Neural progenitor cell (in vitro differentiated cells): ENCODE measurements at regions not wholly inside any gene's neighbourhood (a gene's known extent, or its start where the extent isn't known, plus 50 kb on each side); places are given as distances from the start of the nearest gene placed in this dataset.
A peak's percentile ranks its signal among the peaks of the same experiment; 100 is the strongest.

Experiments used
- DNase-seq: peaks from one replicate; pipeline ENCODE4 v3.0.0-alpha.2; 2016; ENCODE audit warnings: low spot score
- H2AFZ ChIP-seq: fragments of 200-600 bp; sonication (generic); replicated peaks from 2 replicates; pipeline ENCODE4 v1.6.1; 2016; ENCODE audit warnings: antibody characterized with exemption
- H3F3A ChIP-seq: fragments of 200-600 bp; sonication (generic); 2 replicates; pipeline ENCODE4 v1.6.1; 2016; ENCODE audit warnings: antibody characterized with exemption, low read depth
- H3K27ac ChIP-seq: fragments of 200-600 bp; sonication (generic); 2 replicates; pipeline ENCODE4 v1.5.1; 2016; ENCODE audit warnings: mild to moderate bottlenecking
- H3K27me3 ChIP-seq: fragments of 200-600 bp; sonication (generic); 2 replicates; pipeline ENCODE4 v1.6.1; 2016; ENCODE audit warnings: mild to moderate bottlenecking, moderate library complexity
- H3K36me3 ChIP-seq: fragments of 200-600 bp; sonication (generic); 2 replicates; pipeline ENCODE4 v1.5.1; 2016
- H3K4me1 ChIP-seq: fragments of 200-600 bp; sonication (generic); 2 replicates; pipeline ENCODE4 v1.6.1; 2016; ENCODE audit warnings: mixed run types
- H3K4me2 ChIP-seq: fragments of 200-600 bp; sonication (generic); 2 replicates; pipeline ENCODE4 v1.6.1; 2016
- H3K4me3 ChIP-seq: fragments of 200-600 bp; sonication (generic); 2 replicates; pipeline ENCODE4 v1.5.1; 2016
- H3K79me2 ChIP-seq: fragments of 200-600 bp; sonication (generic); 2 replicates; pipeline ENCODE4 v1.6.1; 2016; ENCODE audit warnings: low read depth
- H3K9ac ChIP-seq: fragments of 200-600 bp; sonication (generic); 2 replicates; pipeline ENCODE4 v1.6.1; 2016
- H3K9me3 ChIP-seq: fragments of 200-600 bp; sonication (generic); 2 replicates; pipeline ENCODE4 v1.5.1; 2016; ENCODE audit warnings: low read depth
- H4K20me1 ChIP-seq: fragments of 200-600 bp; sonication (generic); 2 replicates; pipeline ENCODE4 v1.6.1; 2016; ENCODE audit warnings: low read depth
- H3K27ac Mint-ChIP-seq: 3 replicates; pipeline ENCODE4 v1.8.0; 2021; ENCODE audit warnings: mixed read lengths
- H3K27me3 Mint-ChIP-seq: 2 replicates; pipeline ENCODE4 v1.8.0; 2022; ENCODE audit warnings: low read depth, mild to moderate bottlenecking, inconsistent platforms, moderate library complexity, mixed read lengths; ENCODE audit not compliant: insufficient read depth
- H3K36me3 Mint-ChIP-seq: 3 replicates; pipeline ENCODE4 v1.8.0; 2021; ENCODE audit warnings: mixed read lengths
- H3K4me1 Mint-ChIP-seq: 3 replicates; pipeline ENCODE4 v1.8.0; 2021; ENCODE audit warnings: mixed read lengths
- H3K4me3 Mint-ChIP-seq: 3 replicates; pipeline ENCODE4 v1.8.0; 2021; ENCODE audit warnings: mild to moderate bottlenecking, moderate library complexity, mixed read lengths
- H3K9me3 Mint-ChIP-seq: 3 replicates; pipeline ENCODE4 v1.8.0; 2020; ENCODE audit warnings: mixed read lengths
- CTCF ChIP-seq: fragments of 200-600 bp; sonication (generic); IDR thresholded peaks from 2 replicates; pipeline ENCODE4 v1.5.1; 2017; ENCODE audit warnings: antibody characterized with exemption, mild to moderate bottlenecking
- EZH2 ChIP-seq: fragments of 200-600 bp; sonication (generic); IDR thresholded peaks from 2 replicates; pipeline ENCODE4 v1.6.1; 2017; ENCODE audit warnings: antibody characterized with exemption, mild to moderate bottlenecking, moderate library complexity
- EZH2phosphoT487 ChIP-seq: fragments of 200-600 bp; sonication (generic); IDR thresholded peaks from 2 replicates; pipeline ENCODE4 v1.6.1; 2017; ENCODE audit warnings: antibody characterized with exemption

DNA sequence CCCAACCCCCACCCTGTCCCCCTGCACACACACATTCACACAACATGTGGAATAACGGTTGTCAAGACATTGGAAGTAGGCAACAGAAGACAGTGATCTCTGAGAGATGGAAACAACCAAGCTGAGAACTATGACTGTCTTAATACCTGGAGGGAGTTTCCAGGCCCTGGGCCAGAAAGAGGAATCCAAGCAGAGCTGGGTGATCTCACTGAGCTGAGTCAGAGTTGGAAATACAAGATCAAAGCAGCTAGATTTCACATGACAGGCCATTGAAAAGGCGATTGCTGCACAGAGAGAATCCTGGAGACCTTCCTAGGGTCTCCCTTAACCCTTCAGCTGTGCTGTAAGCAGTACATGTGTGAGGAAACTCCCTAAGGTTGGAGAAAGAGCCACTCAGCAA lies 165.8 kb upstream of the PRSS1 start:
- Histone ChIP-seq H3K9me3 (no peaks in the 10 kb centered on the region), H3K4me1 (peaks cover 10% of the 10 kb centered on the region), H3K27ac (no peak overlapping the region), H3K27me3 (no peaks in the 10 kb centered on the region), H3K79me2 (no peaks in the 10 kb centered on the region), H3K4me3 (no peak overlapping the region), H2AFZ (peak overlapping the region; percentile 80), H3K9ac (no peak overlapping the region), H3K4me2 (no peak overlapping the region), H4K20me1 (no peaks in the 10 kb centered on the region), H3F3A (no peaks in the 10 kb centered on the region), H3K36me3 (no peaks in the 10 kb centered on the region)
- Mint-ChIP-seq H3K36me3 (no peaks in the 10 kb centered on the region), H3K4me3 (no peak overlapping the region), H3K27ac (no peak overlapping the region), H3K9me3 (no peaks in the 10 kb centered on the region), H3K27me3 (peaks cover 2% of the 10 kb centered on the region), H3K4me1 (peaks cover 11% of the 10 kb centered on the region)
- DNase-seq, result peak; percentile 7
- no peak for TF ChIP-seq EZH2phosphoT487
- TF ChIP-seq CTCF, result no peak
- TF ChIP-seq EZH2, result no peak

DNA sequence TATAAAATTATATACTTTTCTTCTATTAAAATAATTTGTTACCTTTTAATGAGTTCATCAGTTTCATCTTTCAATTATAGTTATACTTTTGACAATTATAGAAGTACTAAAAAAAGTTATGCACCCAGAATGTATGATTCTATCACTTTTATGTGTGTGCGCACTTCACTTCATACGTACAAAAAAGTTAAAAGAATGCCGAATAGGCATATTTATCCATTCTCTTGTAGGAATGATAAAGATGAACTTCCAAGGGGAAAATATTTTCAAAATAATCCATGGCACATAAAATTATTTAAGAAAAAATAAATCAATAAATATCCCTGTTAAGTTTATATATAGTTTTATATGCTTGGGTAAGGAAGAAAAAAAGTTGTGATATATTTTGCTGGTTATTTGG lies 166.9 kb upstream of the PRSS1 start:
- Histone ChIP-seq H4K20me1 (no peaks in the 10 kb centered on the region), H3K27ac (no peak overlapping the region), H3K27me3 (no peaks in the 10 kb centered on the region), H3K4me3 (no peak overlapping the region), H3K9ac (no peak overlapping the region), H2AFZ (no peak overlapping the region), H3F3A (no peaks in the 10 kb centered on the region), H3K4me1 (peaks cover 10% of the 10 kb centered on the region), H3K79me2 (no peaks in the 10 kb centered on the region), H3K36me3 (no peaks in the 10 kb centered on the region), H3K9me3 (no peaks in the 10 kb centered on the region), H3K4me2 (no peak overlapping the region)
- H3K4me1 Mint-ChIP-seq, result peaks cover 11% of the 10 kb centered on the region
- TF ChIP-seq EZH2phosphoT487, result no peak
- no peak for TF ChIP-seq CTCF
- TF ChIP-seq EZH2, result no peak
- H3K4me3 Mint-ChIP-seq, result no peak overlapping the region
- peaks cover 2% of the 10 kb centered on the region for H3K27me3 Mint-ChIP-seq
- no peak for DNase-seq
- no peak overlapping the region for H3K27ac Mint-ChIP-seq
- no peaks in the 10 kb centered on the region for H3K36me3 Mint-ChIP-seq
- no peaks in the 10 kb centered on the region for H3K9me3 Mint-ChIP-seq

- H3K9me3 Mint-ChIP-seq, result no peaks in the 10 kb centered on the region
Observed at GRCh38 chr7:142581341-142581740, 167.9 kb upstream of the PRSS1 start.

More at GRCh38 chr7:142581341-142581740, 167.9 kb upstream of the PRSS1 start:
- Histone ChIP-seq H3K4me2 (no peak overlapping the region), H3K36me3 (no peaks in the 10 kb centered on the region), H3F3A (no peaks in the 10 kb centered on the region), H3K27ac (no peak overlapping the region), H3K9me3 (no peaks in the 10 kb centered on the region), H3K4me1 (peaks cover 10% of the 10 kb centered on the region), H4K20me1 (no peaks in the 10 kb centered on the region), H2AFZ (peak overlapping the region; percentile 17), H3K4me3 (no peak overlapping the region), H3K79me2 (no peaks in the 10 kb centered on the region), H3K27me3 (no peaks in the 10 kb centered on the region), H3K9ac (no peak overlapping the region)
- peaks cover 11% of the 10 kb centered on the region for H3K4me1 Mint-ChIP-seq
- H3K4me3 Mint-ChIP-seq, result no peak overlapping the region
- TF ChIP-seq CTCF (no peak), EZH2 (no peak), EZH2phosphoT487 (no peak)
- no peaks in the 10 kb centered on the region for H3K36me3 Mint-ChIP-seq
- no peak for DNase-seq
- H3K27ac Mint-ChIP-seq, result no peak overlapping the region
- peaks cover 2% of the 10 kb centered on the region for H3K27me3 Mint-ChIP-seq
